GM19395 (cell line): ENCODE measurements at regions not wholly inside any gene's neighbourhood (a gene's known extent, or its start where the extent isn't known, plus 50 kb on each side); places are given as distances from the start of the nearest gene placed in this dataset.

Experiments
- ATAC-seq: cut with Tn5 transposase; IDR thresholded peaks from one replicate; pipeline ENCODE4 v1.9.1; 2021; ENCODE audit warnings: mild to moderate bottlenecking, moderate library complexity; ENCODE audit not compliant: unreplicated experiment

DNA sequence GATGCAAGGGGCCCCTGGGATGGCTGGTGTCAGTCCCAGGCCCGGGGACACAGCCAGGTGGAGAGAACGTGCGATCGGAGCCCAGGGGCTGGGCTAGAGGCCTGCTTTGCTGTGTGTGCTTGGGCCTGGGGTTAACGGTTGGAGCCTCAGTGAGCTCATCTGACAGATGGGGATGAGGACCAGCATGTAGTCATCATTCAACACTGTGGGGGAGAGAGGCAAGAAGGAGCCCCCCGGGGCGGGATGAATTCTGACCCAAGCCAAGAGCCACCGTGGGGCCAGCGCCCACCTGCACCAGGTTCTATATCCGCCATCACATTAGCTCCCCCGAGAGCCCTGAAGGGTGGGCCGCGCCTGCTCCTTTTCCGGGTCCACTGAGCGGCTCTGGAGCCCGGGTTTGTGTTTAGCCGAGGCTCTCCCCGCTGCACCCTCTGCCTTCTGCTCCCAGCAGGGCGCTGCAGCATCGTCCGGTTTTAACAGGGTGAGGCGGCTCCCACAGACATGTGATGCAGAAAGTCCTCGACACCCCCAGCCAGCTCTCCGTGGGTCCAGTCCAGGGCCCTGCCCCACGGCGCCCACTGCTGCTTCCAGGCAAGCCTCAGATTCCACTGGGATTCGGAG lies 365.7 kb downstream of the SEC14L1 start:
- ATAC-seq: no peak

DNA sequence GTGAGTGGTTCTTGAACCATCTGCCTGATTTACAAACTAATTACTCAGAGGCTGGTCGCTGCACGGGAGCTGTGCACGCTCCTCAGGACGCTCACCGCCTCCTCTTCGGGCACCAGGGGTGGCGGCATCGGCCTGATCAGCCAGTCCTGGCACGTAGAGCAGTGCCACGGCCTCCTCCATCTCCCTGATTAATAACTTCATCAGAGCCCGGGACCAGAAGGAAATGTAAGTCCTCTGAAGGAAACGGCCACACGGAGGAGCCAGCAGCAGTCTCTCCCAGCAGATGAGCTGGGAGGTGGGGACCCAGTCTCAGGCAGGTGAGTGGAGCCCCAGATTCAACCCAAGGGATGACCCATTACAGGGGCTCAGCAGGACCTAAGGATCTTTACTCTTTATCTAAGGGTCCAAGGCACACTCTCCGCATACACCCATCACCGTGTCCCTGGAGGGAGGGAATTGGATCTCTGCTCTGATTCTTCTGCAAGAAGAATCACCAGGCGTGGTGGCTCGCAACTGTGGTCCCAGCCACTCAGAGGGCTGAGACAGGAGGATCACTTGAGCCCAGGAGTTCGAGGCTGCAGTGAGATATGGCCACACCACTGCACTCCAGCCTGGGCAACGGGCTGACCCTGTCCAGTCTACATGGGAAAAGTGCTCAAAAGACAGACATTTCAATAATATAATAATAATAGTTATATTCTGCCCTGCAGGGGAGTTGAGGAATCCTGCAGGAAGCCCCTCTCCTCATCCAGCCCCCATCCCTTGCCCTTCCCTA lies 366.5 kb downstream of the SEC14L1 start:
- no peak for ATAC-seq

DNA sequence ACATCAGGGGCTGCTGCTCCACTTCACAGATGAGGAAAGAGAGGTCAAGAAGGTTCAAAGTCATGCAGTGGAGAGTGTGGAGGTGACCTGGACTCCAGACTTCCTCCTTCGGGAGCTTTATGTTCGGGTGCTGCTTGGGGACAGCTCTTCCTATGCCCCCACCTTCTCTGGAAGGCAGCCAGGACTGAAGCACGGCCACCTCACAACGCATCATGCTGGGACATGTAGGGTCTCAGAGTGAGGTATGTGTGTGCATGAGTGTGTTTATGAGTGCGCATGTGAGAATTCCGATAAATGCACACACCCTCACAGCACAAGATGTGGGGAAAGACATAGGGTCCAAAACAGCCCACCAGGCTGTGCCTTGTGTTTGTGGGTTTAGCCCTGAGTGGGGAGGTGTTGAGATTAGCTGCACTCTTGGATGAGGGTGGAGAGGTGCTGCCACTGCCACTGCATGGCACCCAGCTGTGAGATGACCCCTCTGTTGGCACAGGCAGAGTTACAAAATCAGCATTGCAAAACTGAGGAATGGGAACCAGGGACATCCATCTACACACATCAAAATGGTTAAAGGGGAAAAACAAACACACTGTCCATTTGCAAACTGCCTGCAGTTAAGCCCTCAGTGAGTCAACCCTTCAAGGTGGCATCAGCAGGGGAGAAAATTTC lies 367.4 kb downstream of the SEC14L1 start:
- ATAC-seq: no peak

DNA sequence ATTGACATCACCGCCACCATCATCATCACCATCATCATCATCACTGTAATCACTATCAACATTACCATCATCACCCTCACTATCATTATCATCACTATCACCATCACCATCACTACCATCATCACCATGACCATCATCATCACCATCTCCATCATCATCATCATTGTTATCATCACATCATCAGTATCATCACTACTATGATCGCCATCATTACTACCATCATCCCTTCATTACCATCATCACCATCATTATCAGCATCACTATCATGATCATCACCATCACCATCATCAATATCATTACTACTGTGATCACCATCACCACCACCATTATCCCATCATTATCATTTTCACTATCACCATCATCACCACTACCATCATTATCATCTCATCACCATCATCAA lies 368.3 kb downstream of the SEC14L1 start:
- no peak for ATAC-seq

DNA sequence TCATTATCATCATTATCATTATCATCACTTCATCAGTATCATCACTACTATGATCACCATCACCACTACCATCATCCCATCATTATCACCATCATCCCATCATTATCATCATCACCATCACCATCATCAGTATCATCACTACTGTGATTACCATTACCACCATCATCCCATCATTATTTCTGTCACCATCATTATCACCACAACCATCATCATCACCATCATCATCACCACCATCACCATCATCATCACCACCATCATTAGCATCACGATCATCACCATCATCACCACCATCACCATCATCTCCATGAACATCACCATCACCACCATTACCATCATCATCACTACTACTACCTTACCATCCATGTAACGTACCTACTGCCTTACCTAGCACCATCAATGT lies 368.8 kb downstream of the SEC14L1 start:
- ATAC-seq: no peak

DNA sequence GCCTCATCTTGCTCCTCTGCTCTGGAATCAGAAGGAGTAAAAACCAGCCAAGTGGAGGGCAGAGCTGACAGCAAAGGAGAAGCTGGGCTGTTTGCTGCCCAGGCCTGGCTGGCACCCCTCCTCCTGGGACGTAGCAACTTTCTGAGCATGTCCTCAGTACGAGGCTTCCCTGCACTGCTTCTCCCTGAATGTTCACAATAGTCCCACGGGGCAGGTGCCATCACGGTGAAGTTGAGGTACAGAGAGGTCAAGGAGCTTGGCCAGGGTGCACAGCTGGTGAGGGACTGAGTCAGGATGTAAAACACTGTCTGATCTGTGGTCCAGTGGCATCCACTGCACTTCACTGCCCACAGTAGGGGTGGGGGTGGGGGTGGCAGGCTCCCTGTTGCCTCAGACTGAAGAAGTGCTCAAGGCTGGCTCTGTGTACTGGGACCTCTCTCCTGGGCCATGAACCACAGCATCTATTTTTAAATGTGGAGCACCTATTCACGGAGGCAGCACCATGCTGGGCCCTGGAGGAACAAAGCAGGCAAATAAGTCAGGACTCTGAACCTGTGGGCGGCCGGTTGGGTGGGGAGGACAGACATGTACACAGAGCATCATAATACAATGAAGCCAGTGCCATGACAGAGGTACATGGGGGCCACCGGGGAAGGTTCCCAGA lies 369.5 kb downstream of the SEC14L1 start:
- no peak for ATAC-seq

DNA sequence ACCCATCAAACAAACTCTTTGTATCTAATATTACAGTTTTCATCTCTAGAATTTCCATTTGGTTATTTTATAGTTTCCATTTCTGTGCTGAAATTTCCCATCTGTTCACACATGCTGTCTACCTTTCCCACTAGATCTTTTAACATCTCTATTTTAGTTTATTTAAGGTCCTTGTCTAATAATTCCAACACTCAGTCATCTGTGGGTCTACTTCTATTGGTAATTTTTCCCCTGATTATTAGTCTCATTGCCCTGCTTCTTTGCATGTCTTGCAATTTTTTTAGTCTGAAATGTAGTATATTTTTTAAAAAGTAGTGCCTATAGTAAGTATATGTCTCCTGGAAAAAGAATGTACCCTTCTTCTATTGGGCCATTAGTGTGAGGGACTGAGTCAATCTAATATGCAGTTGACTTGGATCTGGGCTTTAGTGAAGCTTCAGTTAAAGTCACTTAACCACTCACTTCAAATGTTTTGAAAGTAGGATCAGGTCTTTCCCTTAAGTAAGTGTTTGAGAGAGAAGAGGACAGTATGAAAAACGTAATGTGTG lies 370.8 kb downstream of the SEC14L1 start:
- ATAC-seq: no peak

DNA sequence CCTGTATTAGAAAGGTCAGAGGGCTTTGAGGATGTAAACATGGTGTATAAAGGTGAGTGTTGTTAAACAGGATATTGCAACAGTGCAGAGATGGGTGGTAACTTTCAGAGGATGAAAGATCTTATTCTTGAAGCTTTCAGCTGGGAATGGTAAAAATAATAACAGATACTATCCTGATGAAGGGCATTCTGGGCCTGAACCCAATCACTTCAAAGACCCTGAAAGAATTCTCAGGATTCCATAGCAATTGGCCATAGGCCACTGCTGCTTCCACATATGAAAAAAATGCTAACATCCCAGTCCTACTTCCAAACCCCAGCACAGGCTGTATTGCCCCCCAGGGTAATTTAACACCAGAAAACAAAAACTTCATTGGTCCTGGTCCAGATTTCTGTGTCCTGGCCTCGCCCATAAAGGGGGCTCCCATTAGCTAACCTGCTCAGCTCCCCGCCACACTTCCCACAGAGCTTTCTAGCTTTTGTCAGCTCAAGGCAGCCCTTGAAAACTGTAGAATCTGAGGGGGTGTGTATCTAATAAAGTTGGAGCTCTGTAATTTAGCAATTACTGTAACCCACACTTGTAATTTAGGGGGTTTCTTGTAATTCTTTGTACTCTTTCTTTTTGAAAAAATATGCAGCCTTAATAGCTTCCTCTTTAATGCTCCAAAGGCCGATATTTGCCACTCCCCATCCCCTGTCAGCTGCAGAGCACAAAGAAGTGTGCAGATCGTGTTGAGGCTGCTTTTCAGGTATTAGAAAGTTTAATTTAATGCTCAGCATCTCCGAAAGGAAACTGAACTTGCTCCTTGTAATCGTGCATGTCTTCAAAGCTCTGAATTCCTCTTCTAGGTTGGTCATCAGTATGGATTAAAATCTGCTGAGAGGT lies 371.5 kb downstream of the SEC14L1 start:
- ATAC-seq: no peak

DNA sequence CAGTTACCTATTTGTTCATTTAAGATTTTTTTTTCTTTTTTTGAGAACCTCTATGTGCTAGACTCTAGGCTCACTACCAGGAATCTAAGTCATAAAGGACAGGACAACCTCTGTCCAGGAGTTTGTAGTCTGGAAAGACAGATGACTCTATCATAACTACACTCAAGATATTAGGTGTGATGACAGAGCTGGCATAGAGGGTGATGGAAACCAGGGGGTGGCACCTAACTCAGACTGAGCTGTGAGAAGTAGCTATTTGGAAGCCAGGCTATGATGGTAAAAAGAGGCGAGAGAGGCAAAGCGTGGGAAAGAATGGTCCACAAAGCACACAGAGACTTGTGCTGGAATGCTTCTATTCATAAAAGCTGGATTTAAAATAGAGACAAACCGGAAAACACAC lies 372.3 kb downstream of the SEC14L1 start:
- no peak for ATAC-seq

DNA sequence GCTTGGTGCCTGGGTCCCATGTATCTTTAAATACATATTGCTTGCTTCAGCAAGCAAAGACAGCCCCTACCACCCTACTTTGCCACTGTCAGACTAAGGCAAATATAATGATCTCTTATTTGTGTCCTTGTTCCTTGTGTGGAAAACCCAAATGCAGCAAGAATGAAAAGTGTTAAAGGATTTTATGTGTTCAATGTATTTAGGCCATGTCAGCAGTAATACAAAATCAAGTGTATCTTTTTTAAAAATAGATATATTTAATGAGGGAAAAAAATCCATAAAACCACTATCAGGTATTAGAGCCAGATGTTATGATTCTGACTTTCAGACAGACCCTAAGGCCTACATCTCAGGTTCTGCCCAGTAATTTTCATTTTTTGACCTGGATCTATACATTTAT lies 374.5 kb downstream of the SEC14L1 start:
- no peak for ATAC-seq

DNA sequence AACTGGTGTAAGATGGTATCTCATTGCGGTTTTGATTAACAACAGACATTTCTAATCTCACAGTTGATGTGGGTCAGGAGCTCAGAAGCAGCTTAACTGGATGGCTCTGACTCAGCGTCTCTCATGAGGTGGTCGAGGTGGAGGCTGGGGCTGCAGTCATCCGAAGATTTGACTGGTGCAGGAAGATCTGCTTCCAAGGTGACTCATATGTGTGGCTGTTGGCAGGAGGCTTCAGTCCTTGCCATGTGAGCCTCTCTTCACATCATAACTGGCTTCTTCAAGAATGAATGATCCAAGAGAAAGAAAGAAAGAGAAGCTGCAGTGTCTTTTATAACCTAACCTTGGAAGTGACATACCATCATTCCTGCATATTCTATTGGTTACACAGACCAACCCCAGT lies 376.1 kb downstream of the SEC14L1 start:
- ATAC-seq: no peak

DNA sequence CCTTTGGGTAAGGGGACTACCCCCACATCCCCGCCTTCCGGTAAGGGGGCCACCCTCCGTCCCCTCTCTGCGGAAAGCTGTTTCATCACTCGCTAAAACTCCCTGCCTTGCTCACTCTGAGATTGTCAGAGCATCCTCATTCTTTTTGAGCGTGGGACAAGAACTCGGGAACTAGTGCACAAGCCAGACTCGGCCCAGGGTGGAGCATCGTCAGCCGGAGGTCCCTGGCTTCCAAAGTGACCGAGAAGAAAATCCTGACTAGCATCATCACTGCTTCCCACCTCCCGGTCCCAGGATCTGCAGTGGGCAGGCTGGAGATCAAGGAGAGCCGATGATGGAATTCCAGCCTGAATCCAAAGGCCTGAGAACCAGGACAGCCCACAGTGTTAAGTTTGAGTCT lies 380.3 kb downstream of the SEC14L1 start:
- ATAC-seq: no peak

DNA sequence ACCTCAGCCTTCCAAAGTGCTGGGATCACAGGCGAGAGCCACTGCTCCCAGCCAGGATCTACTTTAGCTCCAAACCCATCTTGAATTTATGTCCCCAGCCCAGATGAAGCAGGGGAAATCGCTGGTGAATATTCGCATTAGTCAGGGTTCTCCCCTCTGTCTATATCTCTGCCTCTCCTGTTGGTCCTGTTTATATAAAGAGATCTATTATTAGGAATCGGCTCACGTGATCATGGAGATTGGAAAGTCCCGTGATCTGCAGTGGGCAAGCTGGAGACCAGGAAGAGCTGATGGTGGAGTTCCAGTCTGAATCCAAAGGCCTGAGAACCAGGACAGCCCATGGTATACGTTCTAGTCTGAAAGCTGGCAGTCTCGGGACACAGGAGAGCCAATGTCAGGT lies 382.8 kb downstream of the SEC14L1 start:
- no peak for ATAC-seq

DNA sequence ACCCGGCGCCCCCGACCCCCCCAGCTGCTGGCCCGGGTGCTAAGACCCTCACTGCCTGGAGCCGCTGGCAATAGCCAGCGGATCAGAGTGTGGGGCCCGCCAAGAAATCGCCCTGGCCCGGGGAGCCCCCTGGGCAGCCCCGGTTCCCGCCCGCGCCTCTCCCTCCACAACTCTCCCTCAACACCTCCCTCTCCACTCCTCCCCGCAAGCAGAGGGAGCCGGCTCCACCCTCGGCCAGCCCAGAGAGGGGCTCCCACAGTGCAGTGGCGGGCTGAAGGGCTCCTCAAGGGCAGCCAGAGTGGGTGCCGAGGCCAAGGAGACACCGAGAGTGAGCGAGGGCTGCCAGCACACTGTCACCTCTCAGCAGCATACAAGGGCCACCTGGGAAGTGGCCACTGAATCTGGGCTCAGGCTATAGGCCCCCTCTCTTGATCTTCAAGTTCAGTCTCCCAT lies 385.5 kb downstream of the SEC14L1 start:
- ATAC-seq: no peak

DNA sequence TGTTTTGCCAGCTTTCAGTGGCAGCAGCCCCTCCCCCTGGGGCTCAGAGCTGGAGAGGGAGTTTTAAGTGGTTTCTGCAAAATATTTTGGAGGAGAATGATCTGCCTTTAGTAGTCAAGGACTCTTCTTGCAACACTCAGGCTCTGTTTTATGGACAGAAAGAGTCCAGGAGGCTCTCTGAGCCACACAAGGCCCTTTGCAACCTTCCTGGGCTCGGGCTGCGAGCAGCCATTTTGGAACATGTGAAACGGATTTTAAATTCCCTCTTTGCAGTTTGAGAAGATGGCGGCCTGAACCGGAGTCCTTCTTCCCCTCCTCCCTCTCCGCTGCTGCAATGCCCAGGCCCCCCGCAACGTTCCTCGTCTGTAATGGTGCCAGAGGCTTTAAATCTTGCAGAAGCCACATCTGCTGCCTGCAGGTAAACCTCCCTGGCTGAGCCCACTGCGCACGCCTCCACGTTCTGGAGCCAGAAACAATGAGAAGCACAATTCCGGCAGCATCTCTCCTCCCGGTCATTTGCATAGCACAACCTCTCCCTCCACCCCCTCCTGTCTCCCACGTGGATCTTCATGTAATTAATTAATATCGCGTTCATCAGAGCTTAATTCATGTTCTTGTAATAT lies 386.1 kb downstream of the SEC14L1 start:
- ATAC-seq: no peak

DNA sequence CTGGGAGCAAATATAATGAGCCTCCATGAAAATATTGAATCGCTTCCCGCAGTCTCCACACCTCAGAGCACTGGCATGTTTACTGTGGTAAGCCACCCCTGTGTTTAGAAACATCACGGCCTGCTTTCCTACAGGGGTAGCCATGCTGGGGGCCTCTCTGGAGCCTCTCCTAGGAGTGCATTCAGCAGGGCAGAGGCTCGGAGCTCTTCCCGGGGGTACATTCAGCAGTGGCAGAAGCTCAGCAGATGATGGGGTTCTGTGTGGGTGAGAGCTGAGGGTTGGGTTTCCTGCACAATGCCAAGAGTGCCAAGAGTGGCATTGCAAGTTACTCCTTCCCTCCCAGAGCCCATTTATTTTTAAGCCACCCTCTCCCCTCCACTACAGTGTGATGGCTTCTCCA lies 386.6 kb downstream of the SEC14L1 start:
- ATAC-seq: no peak

DNA sequence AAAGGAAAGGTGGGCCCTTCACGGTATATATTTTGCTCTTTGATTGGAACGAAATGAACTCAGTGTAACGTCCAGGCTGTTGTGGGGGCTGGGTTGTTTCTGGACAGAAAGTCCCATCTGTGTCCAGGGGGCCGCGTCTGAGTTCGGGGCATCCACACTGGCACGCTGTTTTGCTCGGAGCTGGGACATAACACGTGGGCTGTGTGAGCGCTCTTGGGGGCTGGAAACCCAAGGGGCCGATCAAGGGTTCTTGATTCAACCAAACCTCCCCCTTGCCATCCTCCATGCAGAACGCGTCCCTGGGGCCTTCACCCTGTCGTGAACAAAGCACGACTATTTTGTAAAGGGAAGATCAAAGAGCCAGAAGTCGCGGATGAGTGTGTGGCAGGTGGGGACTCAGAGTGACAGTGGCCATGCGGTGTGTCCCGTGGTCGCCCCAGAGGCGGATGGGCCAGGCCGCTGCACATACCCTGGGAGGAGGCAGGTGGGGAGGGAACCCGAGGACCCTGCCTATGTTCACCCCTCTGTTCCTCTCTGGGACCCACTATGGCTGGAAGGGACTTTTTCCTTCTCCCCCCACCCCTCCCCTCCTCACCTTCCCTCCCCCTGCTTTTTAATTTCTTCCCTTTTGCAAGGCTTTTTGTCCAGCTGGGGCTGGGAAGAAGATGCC lies 387.2 kb downstream of the SEC14L1 start:
- no peak for ATAC-seq

DNA sequence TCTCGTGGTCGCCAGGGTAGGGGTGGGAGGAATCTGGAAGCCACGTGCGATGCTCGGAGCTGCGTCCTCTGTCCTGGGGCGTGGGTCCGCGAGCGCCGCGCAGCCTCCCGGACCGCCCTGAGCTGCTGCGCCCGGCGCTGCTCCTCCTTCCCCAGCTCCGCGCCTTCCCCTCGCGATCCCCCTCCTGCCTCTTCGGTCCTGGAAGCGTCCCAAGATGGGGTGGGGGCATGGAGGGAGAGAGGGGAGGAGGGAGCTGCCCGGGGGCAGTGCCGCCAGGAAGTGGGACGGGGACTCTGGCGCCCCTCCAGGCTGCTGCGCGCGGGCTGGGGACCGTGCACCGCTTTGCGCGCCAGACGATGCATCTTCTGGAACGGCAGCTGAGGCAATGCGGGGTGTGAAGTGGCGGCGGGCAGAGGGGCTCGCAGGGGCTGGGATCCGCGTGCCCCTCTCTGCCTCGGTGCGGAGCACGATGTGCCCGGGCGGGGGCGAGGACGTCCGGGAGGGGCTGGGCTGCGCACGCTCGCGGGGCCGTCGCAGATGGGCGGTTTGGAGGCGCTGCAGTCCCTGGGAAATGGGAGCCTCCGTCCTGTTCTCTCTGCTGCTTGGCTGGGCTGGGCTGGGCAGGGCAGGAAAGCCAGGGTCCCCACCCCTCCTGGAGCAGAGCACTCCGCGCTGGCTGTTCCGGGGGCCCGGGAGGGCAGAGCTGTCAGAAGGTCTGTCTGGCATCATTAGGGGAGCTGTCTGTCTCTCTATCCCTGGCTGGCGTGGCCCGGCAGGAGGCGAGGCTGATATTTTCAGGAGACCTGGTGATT lies 388.0 kb downstream of the SEC14L1 start:
- ATAC-seq: no peak

DNA sequence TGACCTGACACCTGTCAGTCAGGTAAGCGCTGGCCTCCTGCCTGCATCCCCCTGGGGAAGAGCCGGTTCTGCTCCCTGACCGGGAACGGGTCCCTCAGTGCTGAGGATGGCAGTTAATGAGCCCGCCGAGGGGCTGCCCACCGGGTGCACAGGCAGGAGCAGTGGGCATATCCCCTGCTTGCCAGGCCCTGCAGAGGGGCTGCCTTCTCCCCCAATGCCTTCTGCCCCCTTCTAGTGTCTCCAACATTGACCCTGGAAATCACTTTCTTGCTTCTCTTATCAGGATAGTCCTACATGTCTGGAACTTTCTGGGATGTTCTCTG lies 388.5 kb downstream of the SEC14L1 start:
- ATAC-seq: no peak
